ENCODE measurements at regions not wholly inside any gene's neighbourhood (a gene's known extent, or its start where the extent isn't known, plus 50 kb on each side); places are given as distances from the start of the nearest gene placed in this dataset.
"Not testable (repeated sequence)": the region's sequence is repeated elsewhere in the genome, so short reads cannot be mapped to it uniquely, and the experiment has no call there.

DNA sequence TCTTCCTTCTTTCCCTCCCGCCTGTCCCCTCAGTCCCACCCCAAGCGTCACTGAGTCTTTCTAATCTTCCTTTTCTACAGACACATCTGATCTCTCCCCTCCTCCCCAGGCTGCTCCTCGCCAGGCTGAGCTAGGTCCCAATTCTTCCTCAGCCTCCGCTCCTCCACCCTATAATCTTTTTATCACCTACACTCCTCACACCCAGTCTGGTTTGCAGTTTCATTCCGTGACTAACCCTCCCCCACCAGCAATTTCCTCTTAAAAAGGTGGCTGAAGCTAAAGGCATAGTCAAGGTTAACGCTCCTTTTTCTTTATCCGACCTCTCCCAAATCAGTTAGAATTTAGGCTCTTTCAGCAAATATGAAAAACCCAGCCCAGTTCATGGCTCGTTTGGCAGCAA lies 325.8 kb downstream of the PCDH20 start:
- H3K36me3 ChIP-seq (ENCODE audit: control insufficient read depth in 2 of 2, insufficient read depth in 2 of 2, low read length in 1 of 2); H3K27me3 ChIP-seq (ENCODE audit: control insufficient read depth in 1 of 2, insufficient read depth in 2 of 2, low read length in 2 of 2); H3K9me3 ChIP-seq (ENCODE audit: control insufficient read depth in 2 of 2, insufficient read depth in 1 of 2, low read depth in 1 of 2, low read length in 1 of 2); H3K4me1 ChIP-seq (ENCODE audit: control insufficient read depth in 2 of 2, insufficient read depth in 2 of 2, low read length in 1 of 2); H3K4me3 ChIP-seq (ENCODE audit: low read depth in 1 of 2, low read length in 2 of 2); H3K27ac ChIP-seq (ENCODE audit: low read depth in 2 of 2, low read length in 1 of 2): not testable (repeated sequence)
- WGBS, 2 donors: 67 to 72% methylated on average over 8 of the region's 8 CpGs

DNA sequence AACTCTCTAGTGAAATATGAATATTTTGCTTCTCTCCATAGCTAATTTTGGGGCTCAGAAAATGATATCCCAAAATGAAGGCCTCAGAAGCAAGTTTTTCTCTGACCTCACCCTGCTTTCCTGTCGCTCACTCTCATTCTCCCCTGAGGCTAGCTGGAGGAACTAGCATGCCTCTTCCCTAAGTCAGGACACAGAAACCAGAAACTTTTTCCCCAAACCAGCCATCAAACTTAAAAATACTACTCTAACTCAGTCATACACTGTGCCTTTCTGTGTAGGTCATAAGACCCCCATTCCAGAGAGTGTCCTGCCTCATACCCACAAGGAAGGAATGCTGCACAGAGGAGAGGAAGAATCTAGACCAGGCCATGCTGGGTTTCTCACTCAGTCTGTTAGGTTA lies 329.6 kb downstream of the PCDH20 start:
- H3K4me3 ChIP-seq (ENCODE audit: low read depth in 1 of 2, low read length in 2 of 2): no peak overlapping the region
- H3K27me3 ChIP-seq (ENCODE audit: control insufficient read depth in 1 of 2, insufficient read depth in 2 of 2, low read length in 2 of 2): no peaks in the 10 kb centered on the region
- H3K4me1 ChIP-seq (ENCODE audit: control insufficient read depth in 2 of 2, insufficient read depth in 2 of 2, low read length in 1 of 2): no peaks in the 10 kb centered on the region
- H3K27ac ChIP-seq (ENCODE audit: low read depth in 2 of 2, low read length in 1 of 2): no peak overlapping the region
- WGBS, 2 donors: 69 to 81% methylated on average over 1 of the region's 1 CpG
- no peaks in the 10 kb centered on the region for H3K36me3 ChIP-seq (ENCODE audit: control insufficient read depth in 2 of 2, insufficient read depth in 2 of 2, low read length in 1 of 2)
- H3K9me3 ChIP-seq (ENCODE audit: control insufficient read depth in 2 of 2, insufficient read depth in 1 of 2, low read depth in 1 of 2, low read length in 1 of 2): no peaks in the 10 kb centered on the region

DNA sequence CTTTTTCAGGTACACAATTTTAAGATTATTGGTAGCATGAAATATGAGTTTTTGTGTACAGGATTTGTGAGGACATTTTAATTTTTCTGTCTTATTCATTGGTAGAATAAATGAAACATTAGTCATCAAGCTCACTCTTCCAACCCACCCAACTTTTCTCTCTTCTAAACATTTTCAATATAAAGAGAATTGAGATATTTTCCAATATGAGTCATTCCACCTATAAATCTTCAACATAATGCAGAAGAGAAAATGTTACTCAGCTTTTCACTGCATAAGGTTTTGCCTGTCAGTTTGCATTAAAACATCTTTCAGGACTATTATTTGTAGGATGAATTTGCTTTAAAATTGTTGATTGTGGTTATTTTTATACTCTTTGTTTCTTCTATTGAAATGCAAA lies 330.7 kb downstream of the PCDH20 start:
- Histone ChIP-seq H3K27ac (ENCODE audit: low read depth in 2 of 2, low read length in 1 of 2) (no peak overlapping the region), H3K9me3 (ENCODE audit: control insufficient read depth in 2 of 2, insufficient read depth in 1 of 2, low read depth in 1 of 2, low read length in 1 of 2) (no peaks in the 10 kb centered on the region), H3K27me3 (ENCODE audit: control insufficient read depth in 1 of 2, insufficient read depth in 2 of 2, low read length in 2 of 2) (no peaks in the 10 kb centered on the region), H3K4me1 (ENCODE audit: control insufficient read depth in 2 of 2, insufficient read depth in 2 of 2, low read length in 1 of 2) (no peaks in the 10 kb centered on the region), H3K36me3 (ENCODE audit: control insufficient read depth in 2 of 2, insufficient read depth in 2 of 2, low read length in 1 of 2) (no peaks in the 10 kb centered on the region), H3K4me3 (ENCODE audit: low read depth in 1 of 2, low read length in 2 of 2) (no peak overlapping the region)

DNA sequence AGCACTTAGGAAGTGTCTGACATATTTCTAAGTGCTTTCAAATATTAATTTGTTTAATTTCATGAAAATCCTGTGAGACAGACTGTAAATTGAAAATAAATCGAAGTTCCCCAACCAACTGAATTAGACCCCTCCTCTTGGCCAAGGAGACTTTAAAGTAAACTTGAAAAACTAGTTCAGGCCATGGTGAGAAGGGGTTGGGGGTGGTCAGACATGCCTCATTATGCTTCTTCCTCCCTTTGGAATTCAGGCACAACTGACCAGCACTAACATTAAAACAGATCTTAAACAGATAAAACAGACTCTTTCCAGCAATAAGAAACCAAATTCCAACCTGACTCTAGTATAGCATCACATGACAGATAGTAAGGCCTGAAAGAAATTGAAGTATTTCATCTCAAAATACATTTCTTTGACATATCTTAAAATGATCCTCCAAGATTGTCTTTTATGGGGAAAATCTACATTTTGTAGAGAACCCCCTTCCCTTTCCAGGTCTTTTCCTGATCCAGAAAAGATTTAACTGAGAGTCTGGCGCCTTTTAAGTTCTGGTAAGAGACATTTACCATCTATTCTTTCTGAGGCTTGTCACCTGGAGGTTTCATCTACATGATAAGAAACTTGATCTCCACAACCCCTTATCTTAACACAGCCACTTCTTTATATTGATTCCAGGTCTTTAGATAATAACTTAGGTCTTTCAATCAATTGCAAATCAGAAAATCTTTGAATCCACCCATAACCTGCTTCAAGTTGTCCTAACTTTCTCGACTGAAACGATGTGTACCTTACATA lies 336.5 kb downstream of the PCDH20 start:
- Histone ChIP-seq H3K4me3 (ENCODE audit: low read depth in 1 of 2, low read length in 2 of 2) (no peak overlapping the region), H3K4me1 (ENCODE audit: control insufficient read depth in 2 of 2, insufficient read depth in 2 of 2, low read length in 1 of 2) (no peaks in the 10 kb centered on the region), H3K27ac (ENCODE audit: low read depth in 2 of 2, low read length in 1 of 2) (no peak overlapping the region), H3K27me3 (ENCODE audit: control insufficient read depth in 1 of 2, insufficient read depth in 2 of 2, low read length in 2 of 2) (no peaks in the 10 kb centered on the region), H3K36me3 (ENCODE audit: control insufficient read depth in 2 of 2, insufficient read depth in 2 of 2, low read length in 1 of 2) (no peaks in the 10 kb centered on the region), H3K9me3 (ENCODE audit: control insufficient read depth in 2 of 2, insufficient read depth in 1 of 2, low read depth in 1 of 2, low read length in 1 of 2) (no peaks in the 10 kb centered on the region)
- 73 to 78% methylated on average over 4 of the region's 4 CpGs for WGBS, 2 donors

DNA sequence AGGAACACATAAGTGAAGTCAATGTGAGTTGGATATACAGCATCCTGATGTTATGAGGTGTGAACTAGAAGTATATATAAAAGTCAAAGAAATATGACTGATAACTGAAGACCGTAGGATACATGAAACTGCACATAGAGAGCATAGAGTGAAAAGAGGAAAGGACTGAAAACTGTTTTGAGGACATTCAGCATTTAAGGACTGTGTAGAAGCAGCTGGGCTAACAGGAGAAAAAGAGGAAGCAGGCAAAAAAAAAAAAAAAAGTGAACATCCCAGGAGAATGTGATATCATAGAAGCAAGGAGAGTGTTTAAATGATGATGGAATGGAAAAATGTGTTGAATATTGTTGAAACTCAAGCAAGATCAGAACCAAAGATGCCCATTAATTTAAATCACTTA lies 363.5 kb downstream of the PCDH20 start:
- Histone ChIP-seq H3K27me3 (ENCODE audit: control insufficient read depth in 1 of 2, insufficient read depth in 2 of 2, low read length in 2 of 2) (no peaks in the 10 kb centered on the region), H3K9me3 (ENCODE audit: control insufficient read depth in 2 of 2, insufficient read depth in 1 of 2, low read depth in 1 of 2, low read length in 1 of 2) (no peaks in the 10 kb centered on the region), H3K27ac (ENCODE audit: low read depth in 2 of 2, low read length in 1 of 2) (no peak overlapping the region), H3K4me3 (ENCODE audit: low read depth in 1 of 2, low read length in 2 of 2) (no peak overlapping the region), H3K4me1 (ENCODE audit: control insufficient read depth in 2 of 2, insufficient read depth in 2 of 2, low read length in 1 of 2) (no peaks in the 10 kb centered on the region), H3K36me3 (ENCODE audit: control insufficient read depth in 2 of 2, insufficient read depth in 2 of 2, low read length in 1 of 2) (no peaks in the 10 kb centered on the region)
- WGBS, 2 donors: 63 to 69% methylated on average over 1 of the region's 1 CpG

DNA sequence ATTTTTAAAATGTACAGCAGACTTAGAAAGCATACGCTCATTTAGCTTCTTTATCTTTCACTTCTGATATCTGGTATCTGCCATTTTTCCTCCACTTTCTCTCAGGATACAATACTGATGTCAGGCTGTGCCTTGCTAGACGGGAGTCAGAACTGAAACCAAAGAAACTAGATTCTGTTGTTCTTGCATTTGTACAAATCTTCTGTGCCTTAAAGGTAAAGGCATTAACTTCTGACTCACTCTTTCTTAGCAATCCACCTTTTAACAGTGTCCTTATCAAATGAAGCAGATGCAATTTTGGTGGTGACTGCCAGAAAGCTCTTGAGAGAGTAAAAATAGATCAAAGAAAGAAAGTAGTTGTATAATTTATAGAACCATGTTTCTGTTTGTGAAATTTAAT lies 370.4 kb downstream of the PCDH20 start:
- Histone ChIP-seq H3K27me3 (ENCODE audit: control insufficient read depth in 1 of 2, insufficient read depth in 2 of 2, low read length in 2 of 2) (no peaks in the 10 kb centered on the region), H3K4me3 (ENCODE audit: low read depth in 1 of 2, low read length in 2 of 2) (no peak overlapping the region), H3K27ac (ENCODE audit: low read depth in 2 of 2, low read length in 1 of 2) (no peak overlapping the region), H3K9me3 (ENCODE audit: control insufficient read depth in 2 of 2, insufficient read depth in 1 of 2, low read depth in 1 of 2, low read length in 1 of 2) (no peaks in the 10 kb centered on the region), H3K36me3 (ENCODE audit: control insufficient read depth in 2 of 2, insufficient read depth in 2 of 2, low read length in 1 of 2) (no peaks in the 10 kb centered on the region), H3K4me1 (ENCODE audit: control insufficient read depth in 2 of 2, insufficient read depth in 2 of 2, low read length in 1 of 2) (no peaks in the 10 kb centered on the region)
- WGBS, 2 donors: 26 to 37% methylated on average over 2 of the region's 2 CpGs

DNA sequence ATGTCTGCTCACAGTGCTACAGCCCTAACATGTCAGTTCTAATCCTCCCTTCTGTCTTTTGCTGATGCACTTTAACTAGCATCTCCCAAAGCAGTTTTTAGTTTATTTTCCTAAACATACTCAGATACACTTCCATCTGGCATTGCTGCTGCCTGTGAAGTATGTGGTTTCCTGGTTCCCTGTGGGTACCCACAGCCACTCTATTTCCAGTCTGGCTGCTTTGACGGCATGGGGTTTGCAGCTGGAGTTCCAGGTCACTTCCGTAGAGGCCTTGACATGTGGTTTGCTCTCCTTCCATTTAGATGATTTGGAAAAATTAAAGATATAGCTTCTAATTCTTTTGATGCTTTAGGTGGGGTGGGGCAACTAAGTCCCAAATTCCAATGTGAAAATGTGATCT lies 375.5 kb downstream of the PCDH20 start:
- 74 to 77% methylated on average over 2 of the region's 2 CpGs for WGBS, 2 donors
- Histone ChIP-seq H3K4me1 (ENCODE audit: control insufficient read depth in 2 of 2, insufficient read depth in 2 of 2, low read length in 1 of 2) (no peaks in the 10 kb centered on the region), H3K36me3 (ENCODE audit: control insufficient read depth in 2 of 2, insufficient read depth in 2 of 2, low read length in 1 of 2) (no peaks in the 10 kb centered on the region), H3K27ac (ENCODE audit: low read depth in 2 of 2, low read length in 1 of 2) (no peak overlapping the region), H3K27me3 (ENCODE audit: control insufficient read depth in 1 of 2, insufficient read depth in 2 of 2, low read length in 2 of 2) (no peaks in the 10 kb centered on the region), H3K4me3 (ENCODE audit: low read depth in 1 of 2, low read length in 2 of 2) (no peak overlapping the region), H3K9me3 (ENCODE audit: control insufficient read depth in 2 of 2, insufficient read depth in 1 of 2, low read depth in 1 of 2, low read length in 1 of 2) (no peaks in the 10 kb centered on the region)

DNA sequence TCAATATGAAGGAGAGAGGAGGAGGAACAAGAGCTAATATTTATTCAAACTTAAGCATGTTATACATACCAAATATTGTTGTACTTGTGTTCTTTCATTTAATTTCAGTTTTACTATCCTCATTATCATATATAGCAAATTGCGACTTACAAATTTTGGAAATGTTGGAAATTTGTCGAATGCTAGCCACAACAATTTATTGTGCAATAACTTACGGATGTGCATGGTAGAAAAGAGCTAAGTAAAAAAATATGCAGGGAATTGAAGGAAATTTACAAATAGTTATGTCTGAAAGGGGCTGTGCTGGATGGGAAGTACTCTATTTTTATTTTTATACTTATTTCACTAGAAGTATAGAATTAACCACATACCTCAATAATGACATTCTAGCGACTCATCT lies 376.3 kb downstream of the PCDH20 start:
- H3K9me3 ChIP-seq (ENCODE audit: control insufficient read depth in 2 of 2, insufficient read depth in 1 of 2, low read depth in 1 of 2, low read length in 1 of 2): no peaks in the 10 kb centered on the region
- H3K36me3 ChIP-seq (ENCODE audit: control insufficient read depth in 2 of 2, insufficient read depth in 2 of 2, low read length in 1 of 2): no peaks in the 10 kb centered on the region
- no peak overlapping the region for H3K27ac ChIP-seq (ENCODE audit: low read depth in 2 of 2, low read length in 1 of 2)
- WGBS, 2 donors: 89 to 93% methylated on average over 4 of the region's 4 CpGs
- no peak overlapping the region for H3K4me3 ChIP-seq (ENCODE audit: low read depth in 1 of 2, low read length in 2 of 2)
- H3K27me3 ChIP-seq (ENCODE audit: control insufficient read depth in 1 of 2, insufficient read depth in 2 of 2, low read length in 2 of 2): no peaks in the 10 kb centered on the region
- no peaks in the 10 kb centered on the region for H3K4me1 ChIP-seq (ENCODE audit: control insufficient read depth in 2 of 2, insufficient read depth in 2 of 2, low read length in 1 of 2)

DNA sequence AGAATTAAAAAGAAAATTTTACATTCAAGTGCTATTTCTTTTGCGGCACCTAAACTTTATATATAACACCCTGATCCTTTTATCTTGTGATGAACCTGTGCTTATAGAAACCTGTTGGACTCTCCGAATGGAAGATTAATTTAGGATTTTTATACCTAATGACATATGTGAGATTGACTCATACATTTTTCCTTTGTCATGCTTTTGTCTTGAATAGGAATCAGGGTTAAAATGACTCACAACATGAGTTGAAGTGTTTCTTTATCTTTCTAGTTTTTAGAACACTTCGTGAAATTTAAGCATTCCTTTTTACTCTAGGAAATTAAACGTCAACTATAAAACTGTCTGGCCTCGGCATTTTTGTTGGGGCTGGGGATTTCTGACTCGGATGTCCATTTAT lies 378.9 kb downstream of the PCDH20 start:
- no peaks in the 10 kb centered on the region for H3K9me3 ChIP-seq (ENCODE audit: control insufficient read depth in 2 of 2, insufficient read depth in 1 of 2, low read depth in 1 of 2, low read length in 1 of 2)

DNA sequence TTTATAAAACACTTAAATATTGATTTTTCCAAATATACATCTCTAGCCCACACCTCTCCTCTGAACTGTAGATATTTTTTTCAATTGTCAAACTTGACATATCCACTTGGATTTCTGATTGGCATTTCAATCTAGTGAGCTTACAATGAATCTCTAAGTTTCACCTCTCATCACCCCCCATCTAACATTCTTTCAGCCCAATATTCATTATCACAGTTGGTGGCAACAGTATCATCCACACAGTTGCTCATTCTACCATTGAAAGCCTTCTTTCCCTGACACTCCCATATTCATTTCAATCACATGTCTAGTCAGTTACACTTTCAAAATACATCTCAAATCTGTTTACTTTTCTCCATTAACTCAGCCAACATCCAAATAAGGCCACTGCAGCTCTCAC lies 385.2 kb downstream of the PCDH20 start:
- Histone ChIP-seq H3K9me3 (ENCODE audit: control insufficient read depth in 2 of 2, insufficient read depth in 1 of 2, low read depth in 1 of 2, low read length in 1 of 2) (no peaks in the 10 kb centered on the region), H3K36me3 (ENCODE audit: control insufficient read depth in 2 of 2, insufficient read depth in 2 of 2, low read length in 1 of 2) (no peaks in the 10 kb centered on the region), H3K4me3 (ENCODE audit: low read depth in 1 of 2, low read length in 2 of 2) (no peak overlapping the region), H3K27ac (ENCODE audit: low read depth in 2 of 2, low read length in 1 of 2) (no peak overlapping the region), H3K4me1 (ENCODE audit: control insufficient read depth in 2 of 2, insufficient read depth in 2 of 2, low read length in 1 of 2) (no peaks in the 10 kb centered on the region), H3K27me3 (ENCODE audit: control insufficient read depth in 1 of 2, insufficient read depth in 2 of 2, low read length in 2 of 2) (no peaks in the 10 kb centered on the region)

More for the DNA sequence above, 378.9 kb downstream of the PCDH20 start:
- Histone ChIP-seq H3K4me3 (ENCODE audit: low read depth in 1 of 2, low read length in 2 of 2) (no peak overlapping the region), H3K27me3 (ENCODE audit: control insufficient read depth in 1 of 2, insufficient read depth in 2 of 2, low read length in 2 of 2) (no peaks in the 10 kb centered on the region), H3K36me3 (ENCODE audit: control insufficient read depth in 2 of 2, insufficient read depth in 2 of 2, low read length in 1 of 2) (no peaks in the 10 kb centered on the region), H3K27ac (ENCODE audit: low read depth in 2 of 2, low read length in 1 of 2) (no peak overlapping the region), H3K4me1 (ENCODE audit: control insufficient read depth in 2 of 2, insufficient read depth in 2 of 2, low read length in 1 of 2) (no peaks in the 10 kb centered on the region)
- WGBS, 2 donors: 64 to 67% methylated on average over 6 of the region's 6 CpGs
